GM12873 (cell line): ENCODE measurements at regions not wholly inside any gene's neighbourhood (a gene's known extent, or its start where the extent isn't known, plus 50 kb on each side); places are given as distances from the start of the nearest gene placed in this dataset.

Experiments
- TF ChIP-seq, protein P1 (sequence below): IDR thresholded peaks from 2 replicates; pipeline ENCODE4 v1.5.1; 2012; ENCODE audit warnings: low read depth, mild to moderate bottlenecking, moderate library complexity, low read length, control low read depth; ENCODE audit not compliant: insufficient read depth; ENCODE audit errors: missing control alignments

DNA sequence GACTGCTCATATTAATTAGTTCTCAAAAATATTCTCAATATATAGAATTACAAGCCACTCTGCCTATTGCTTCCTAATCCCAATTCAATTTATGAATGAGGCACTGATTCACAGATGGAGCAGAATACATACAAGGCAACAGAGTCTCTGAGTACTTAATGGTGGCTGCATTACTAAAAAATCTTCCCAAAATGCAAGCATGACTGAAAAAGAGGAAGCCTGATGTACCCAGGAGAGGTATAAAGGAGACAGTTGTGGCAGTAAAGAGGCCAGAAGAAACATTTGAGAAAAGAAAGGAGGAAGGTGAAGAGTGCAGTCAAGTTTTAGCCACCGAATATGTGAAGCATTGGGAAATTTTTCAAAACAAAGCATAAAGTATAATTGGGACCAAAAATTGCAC is 163.2 kb upstream of the INTU start:
- TF ChIP-seq, protein P1, sequence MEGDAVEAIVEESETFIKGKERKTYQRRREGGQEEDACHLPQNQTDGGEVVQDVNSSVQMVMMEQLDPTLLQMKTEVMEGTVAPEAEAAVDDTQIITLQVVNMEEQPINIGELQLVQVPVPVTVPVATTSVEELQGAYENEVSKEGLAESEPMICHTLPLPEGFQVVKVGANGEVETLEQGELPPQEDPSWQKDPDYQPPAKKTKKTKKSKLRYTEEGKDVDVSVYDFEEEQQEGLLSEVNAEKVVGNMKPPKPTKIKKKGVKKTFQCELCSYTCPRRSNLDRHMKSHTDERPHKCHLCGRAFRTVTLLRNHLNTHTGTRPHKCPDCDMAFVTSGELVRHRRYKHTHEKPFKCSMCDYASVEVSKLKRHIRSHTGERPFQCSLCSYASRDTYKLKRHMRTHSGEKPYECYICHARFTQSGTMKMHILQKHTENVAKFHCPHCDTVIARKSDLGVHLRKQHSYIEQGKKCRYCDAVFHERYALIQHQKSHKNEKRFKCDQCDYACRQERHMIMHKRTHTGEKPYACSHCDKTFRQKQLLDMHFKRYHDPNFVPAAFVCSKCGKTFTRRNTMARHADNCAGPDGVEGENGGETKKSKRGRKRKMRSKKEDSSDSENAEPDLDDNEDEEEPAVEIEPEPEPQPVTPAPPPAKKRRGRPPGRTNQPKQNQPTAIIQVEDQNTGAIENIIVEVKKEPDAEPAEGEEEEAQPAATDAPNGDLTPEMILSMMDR: no peak

DNA sequence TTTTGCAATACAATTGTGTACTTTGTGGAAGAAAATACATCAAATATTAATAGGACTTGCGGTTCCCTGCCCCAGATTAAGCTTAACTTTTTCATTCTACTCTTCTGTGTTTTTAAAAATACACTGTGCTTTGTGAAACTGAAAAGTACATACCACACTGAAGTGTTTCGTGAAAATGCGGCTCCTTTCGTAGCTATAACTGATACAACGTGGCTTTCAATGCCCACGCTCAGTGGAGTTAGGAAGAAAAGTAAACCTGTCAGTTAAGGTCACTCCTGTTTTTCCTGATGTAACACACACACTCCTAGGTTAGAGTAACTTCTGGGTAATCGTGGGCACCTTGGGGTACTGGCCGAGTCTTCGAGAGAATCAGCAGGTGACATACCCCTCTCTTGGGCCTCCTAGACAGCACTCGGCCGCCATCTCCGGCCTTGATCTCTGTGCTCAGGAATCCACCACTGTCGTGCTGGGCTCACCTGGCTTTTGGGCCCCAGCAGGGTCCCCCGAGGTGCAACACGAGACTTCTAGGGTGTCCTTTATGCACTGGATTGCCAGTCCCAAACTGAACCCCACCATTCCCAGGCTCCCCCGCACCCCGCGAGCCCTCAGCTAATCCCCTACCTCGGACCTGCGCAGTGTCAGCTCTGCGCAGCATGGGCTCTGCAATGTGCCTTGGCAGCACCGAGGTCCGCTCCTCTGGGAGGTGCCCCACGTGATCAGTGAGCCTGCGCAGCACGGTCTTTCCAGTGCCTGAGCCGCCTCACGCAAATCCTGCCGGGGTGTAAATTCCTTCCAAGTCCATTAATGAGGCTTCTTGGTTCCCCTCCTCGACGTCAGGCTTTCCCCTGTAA is 162.6 kb upstream of the INTU start:
- TF ChIP-seq, protein P1: no peak

DNA sequence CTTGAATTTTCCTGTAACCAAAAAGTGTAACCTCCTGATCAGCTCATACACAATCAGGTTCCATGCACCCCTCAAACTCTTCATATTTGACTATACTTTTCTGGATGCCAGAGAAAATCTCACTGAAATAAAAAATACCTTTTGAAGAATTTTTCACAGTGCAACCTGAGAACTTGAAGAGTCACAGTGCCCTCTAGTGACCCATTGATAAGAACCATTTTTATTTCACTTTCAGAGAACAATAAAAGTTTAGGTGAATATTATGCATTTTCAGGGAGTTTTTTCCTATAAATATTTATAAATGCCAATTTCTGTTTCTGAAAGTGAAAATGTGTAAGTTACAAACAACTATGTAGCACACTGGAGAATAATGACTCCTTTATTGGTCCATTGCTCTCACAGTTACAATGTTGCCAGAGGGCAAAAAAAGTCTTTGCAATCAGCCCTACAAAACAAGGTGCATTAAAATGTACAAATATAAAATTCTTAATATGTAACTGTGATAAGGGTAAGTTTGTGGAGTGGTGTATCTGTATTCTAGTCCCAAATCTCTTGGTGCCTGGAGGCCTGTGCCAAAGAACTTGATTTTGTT is 153.6 kb upstream of the INTU start:
- TF ChIP-seq, protein P1: peak; percentile 39

DNA sequence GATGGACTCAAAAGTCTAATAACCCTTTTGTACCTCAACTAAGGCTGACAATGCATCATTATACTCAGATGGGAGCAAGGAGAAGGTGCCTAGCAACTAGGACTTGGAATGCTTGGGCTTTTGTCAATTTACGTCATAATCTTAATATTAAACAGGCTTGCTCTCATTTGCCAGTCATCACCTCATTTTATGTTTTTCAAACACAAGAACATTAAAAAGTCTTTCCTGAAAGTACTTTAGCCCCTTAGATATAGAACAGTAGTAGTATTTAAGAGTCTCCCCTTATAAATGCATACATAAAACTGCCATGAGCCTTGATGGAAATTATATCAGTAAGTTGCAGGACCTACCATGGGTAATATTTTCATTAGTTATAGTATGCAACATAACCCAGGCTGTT is 150.7 kb upstream of the INTU start:
- TF ChIP-seq, protein P1: no peak

DNA sequence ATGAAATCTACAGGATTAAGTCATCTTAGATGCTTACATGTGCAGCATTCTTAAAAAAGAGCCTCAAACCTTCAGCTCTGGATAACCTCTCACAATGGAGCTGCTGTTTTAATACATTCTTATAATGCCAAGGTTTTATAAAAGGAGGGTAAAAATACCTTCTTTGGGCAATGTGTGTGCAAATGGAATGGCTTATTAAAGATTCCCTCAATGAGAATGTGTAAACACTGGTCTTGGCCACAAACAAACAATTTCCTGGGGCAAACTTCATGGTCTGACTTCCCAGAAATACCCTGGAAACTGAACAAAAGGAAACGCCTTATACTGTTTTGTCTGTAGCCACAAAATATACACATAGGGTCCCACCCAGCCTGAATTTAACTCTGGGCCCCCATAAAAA is 148.6 kb upstream of the INTU start:
- TF ChIP-seq, protein P1: no peak

DNA sequence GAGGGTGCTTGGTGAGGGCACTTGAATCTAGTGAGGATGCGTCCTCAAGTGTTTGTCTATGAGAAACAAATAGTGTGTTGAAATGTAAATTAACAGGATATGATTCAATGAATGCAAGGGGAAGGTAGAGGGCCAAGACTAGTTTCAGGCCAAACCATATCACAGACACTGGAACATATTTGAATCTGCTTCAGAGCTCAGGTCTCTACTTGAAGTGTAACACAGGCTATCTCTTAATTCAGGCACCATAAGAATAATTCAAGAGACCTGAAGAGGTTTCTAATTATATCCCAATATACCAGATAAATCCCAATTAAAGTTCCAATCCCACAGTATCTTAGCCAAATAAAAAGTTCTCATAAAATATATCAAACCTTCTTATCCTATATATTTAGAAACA is 146.5 kb upstream of the INTU start:
- TF ChIP-seq, protein P1: no peak

DNA sequence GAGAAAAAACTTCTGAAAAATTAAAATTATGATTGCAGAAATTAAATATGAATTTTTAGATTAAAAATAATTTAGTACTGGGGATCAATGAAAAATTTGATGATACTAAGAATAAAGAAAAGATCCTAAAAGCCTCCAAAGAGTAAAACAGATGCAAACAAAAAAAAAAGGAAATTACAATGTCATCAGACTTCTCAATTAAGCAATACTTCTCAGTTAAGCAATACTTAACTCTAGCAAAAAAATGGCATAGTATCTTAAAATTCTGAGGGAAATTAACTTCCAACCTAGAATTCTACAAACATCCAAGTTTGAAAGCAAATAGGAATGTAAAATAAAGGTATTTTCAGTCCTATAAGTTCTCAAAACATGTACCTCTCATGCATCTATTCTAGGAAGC is 141.2 kb upstream of the INTU start:
- TF ChIP-seq, protein P1: no peak
